ENCODE measurements at regions not wholly inside any gene's neighbourhood (a gene's known extent, or its start where the extent isn't known, plus 50 kb on each side); places are given as distances from the start of the nearest gene placed in this dataset.

- TF ChIP-seq CTCF (IDR thresholded peaks at IDR 0.05 in 4 of 5, conservative IDR thresholded peaks at IDR 0.05 in 1 of 5): no peak
- no peak for TF ChIP-seq POLR2A (IDR thresholded peaks at IDR 0.05)
Observed at GRCh38 chr6:165863801-165864200, 200.8 kb upstream of the PDE10A start.

Data from gastrocnemius medialis (tissue), 4 donors.